GM21515 (cell line): ENCODE measurements at regions not wholly inside any gene's neighbourhood (a gene's known extent, or its start where the extent isn't known, plus 50 kb on each side); places are given as distances from the start of the nearest gene placed in this dataset.

Experiments used
- ATAC-seq: cut with Tn5 transposase; IDR thresholded peaks from one replicate; pipeline ENCODE4 v1.9.1; 2021; ENCODE audit not compliant: unreplicated experiment

DNA sequence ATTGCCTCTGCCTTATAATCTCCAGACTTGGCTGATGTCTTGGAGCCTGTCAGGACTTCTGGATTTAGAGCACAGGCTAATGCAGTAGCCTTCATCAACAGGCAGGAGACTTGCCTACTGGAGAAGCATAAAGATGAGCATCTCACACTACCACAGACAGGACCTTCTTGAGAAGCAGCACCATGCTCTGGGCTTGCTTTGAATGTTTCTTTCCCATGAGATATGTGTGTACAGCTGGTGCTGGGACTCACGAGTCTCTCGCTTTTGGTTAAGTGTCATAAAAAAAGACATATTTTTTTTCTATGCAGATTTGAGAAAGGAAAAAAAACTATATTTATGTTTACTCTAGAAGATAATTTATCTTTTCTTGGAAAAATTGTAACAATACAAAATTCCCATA is 671.3 kb downstream of the MRPL39 start:
- no peak for ATAC-seq

- no peak for ATAC-seq
These were observed 696.7 kb downstream of the MRPL39 start for GRCh38 chr21:24910591-24910990.

GRCh38 chr21:24903994-24904635 is 703.2 kb downstream of the MRPL39 start:
- no peak for ATAC-seq

DNA sequence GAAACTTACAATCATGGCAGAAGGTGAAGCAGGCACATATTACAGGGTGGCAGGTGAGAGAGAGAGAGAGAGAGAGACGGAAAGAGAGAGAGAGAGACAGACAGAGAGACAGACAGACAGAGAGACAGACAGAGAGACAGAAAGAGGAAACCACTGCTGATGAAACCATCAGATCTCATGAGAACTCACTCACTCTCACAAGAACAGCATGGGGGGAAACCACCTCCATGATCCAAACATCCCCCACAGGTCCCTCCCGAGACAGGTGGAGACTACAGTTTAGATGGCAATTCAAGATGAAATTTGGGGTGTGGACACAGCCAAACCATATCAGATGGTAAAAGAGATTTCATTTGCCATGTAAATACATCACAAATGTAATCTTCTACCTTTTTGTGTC is 708.1 kb downstream of the MRPL39 start:
- ATAC-seq: peak; percentile 39

- ATAC-seq: no peak
These were observed 709.4 kb downstream of the MRPL39 start for GRCh38 chr21:24897883-24898282.

GRCh38 chr21:24896735-24897124 is 710.6 kb downstream of the MRPL39 start:
- ATAC-seq: no peak

DNA sequence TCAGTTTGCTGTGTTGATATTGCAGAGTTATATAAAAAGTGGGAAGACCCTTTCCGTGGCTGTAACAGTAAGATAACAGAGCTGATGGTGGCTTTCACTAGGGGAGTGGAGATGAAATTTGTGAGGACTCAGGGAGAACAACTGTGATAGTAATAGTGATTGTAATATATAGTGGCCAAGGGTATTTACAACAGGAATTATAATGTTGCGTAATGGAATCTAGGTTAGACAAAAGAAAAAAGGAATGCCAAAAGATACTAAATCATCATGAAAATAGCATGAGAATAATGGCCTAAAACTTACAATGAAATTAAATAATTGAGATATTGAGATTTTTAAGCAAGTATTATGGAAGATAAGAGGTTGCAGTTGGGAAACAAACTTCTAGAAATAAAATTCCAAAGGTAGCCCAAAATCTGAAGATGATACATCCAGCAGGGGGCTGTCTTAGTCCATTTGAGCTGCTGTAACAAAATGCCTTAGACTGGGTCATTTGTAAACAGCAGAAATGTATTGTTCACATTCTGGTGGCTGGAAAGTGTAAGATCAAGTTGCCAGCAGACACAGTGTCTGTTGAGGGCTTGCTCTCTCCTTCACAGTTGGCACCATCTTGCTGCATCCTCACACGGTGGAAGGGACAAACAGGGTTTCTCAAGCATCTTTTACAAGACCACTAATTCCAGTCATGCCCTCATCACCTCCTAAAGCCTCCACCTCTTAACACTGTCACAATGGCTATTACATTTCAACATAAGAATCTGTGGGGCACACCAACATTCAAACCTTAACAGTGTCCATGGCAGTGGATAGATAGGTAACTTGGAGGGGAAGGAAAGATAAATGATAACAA is 711.2 kb downstream of the MRPL39 start:
- ATAC-seq: peak; percentile 62

- ATAC-seq: no peak
These were observed 713.0 kb downstream of the MRPL39 start for GRCh38 chr21:24894324-24894723.

- no peak for ATAC-seq
These were observed 717.3 kb downstream of the MRPL39 start for GRCh38 chr21:24890021-24890420.

- ATAC-seq: no peak
These were observed 725.8 kb downstream of the MRPL39 start for GRCh38 chr21:24881506-24881905.

DNA sequence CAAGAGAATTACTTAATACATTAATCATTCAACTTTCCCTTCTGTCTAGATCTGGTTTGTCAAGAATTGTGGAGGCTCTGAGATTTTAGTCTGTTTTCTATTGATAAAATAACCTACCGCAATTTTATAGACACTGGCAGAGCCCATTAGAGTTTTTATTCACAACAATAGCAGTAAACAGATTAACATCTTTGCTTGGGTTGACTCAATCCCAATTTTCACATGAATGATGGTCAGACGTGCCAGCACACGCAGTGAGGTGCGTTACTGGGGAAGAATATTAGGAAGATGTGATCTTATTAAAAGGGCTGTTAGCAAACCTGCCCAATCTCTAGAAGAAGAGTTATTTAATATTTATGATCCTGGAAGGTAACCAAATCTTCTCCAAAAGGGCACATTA is 736.6 kb downstream of the MRPL39 start:
- ATAC-seq: no peak

DNA sequence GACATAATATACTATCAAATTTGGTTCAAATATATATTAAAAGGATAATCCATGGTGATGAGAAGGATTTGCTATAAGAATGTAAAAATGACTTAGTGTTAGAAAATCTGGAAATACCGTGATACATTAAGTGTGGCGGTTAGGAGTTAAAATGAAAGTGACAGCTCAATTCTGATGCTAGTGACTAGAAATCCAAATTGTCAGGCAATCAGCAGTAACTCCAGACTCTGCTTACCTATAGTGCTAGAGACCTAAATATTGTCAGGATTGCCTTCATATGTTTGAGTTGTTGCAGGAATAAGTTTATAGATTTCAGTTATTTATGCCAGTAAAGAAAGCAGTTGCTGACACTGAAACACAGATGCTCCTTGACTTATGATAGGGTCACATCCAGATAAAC is 737.4 kb downstream of the MRPL39 start:
- no peak for ATAC-seq

DNA sequence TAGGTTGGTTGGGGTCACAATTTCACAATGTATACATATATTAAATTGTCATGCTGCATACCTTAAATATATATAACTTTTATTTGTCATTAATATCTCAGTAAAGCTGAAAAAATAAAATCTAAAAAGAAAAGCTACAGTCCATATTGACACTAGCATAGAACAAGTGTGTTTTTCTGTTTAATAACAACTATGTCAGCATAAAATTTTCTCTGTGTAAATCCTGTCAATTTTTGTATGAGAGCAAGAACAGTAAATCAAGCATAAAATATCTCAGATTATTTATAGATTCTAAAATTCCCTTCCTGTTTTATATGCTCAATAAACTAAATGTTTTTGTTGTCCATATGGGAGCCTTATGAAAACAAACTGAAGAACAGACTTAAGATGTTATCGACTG is 739.2 kb downstream of the MRPL39 start:
- ATAC-seq: no peak

GRCh38 chr21:24861471-24861870 is 745.8 kb downstream of the MRPL39 start:
- no peak for ATAC-seq

- ATAC-seq: no peak
These were observed 751.0 kb downstream of the MRPL39 start for GRCh38 chr21:24856326-24856725.

- no peak for ATAC-seq
These were observed 754.6 kb downstream of the MRPL39 start for GRCh38 chr21:24852610-24853195.

GRCh38 chr21:24850121-24850520 is 757.2 kb downstream of the MRPL39 start:
- no peak for ATAC-seq

- ATAC-seq: no peak
These were observed 762.6 kb downstream of the MRPL39 start for GRCh38 chr21:24844671-24845070.

GRCh38 chr21:24840287-24840686 is 767.0 kb downstream of the MRPL39 start:
- no peak for ATAC-seq

- ATAC-seq: no peak
These were observed 774.3 kb downstream of the MRPL39 start for GRCh38 chr21:24832961-24833360.

- ATAC-seq: no peak
These were observed 777.9 kb downstream of the MRPL39 start for GRCh38 chr21:24829397-24829796.

DNA sequence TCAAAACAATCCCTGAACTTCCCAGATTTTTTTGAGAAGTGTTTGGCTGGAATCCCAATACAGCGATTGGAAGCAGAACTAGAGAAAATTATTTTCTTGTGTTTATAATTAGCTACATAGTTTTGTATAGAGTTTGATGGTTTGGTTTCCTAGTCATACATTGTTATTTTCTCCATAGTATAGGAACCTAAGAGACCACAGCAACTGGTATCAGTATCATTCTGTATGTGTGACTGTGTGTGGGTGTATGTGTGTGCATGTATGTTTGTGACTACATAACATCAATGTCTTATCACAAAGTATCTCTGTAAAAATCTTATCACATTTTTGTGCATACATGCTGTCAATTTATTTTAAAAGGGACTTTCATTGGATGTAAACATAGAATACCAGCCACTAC is 780.5 kb downstream of the MRPL39 start:
- no peak for ATAC-seq
